ENCODE measurements at regions not wholly inside any gene's neighbourhood (a gene's known extent, or its start where the extent isn't known, plus 50 kb on each side); places are given as distances from the start of the nearest gene placed in this dataset.

DNA sequence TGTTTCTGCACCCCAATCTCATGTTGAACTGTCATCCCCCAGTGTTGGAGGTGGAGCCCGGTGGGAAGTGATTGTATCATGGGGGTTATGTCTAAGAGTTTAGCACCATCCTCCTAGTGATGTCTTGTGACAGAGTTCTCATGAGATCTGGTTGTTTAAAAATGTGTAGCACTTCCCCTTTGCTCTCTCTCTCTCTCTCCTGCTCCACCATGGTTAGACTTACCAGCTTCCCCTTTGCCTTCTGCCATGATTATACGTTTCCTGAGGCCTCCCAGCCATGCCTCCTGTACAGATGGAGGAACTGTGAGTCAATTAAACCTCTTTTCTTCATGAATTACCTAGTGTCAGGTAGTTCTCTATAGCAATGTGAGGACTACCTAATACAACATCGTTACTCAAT is 396.9 kb upstream of the LRATD1 start:
- TF ChIP-seq, protein P1, sequence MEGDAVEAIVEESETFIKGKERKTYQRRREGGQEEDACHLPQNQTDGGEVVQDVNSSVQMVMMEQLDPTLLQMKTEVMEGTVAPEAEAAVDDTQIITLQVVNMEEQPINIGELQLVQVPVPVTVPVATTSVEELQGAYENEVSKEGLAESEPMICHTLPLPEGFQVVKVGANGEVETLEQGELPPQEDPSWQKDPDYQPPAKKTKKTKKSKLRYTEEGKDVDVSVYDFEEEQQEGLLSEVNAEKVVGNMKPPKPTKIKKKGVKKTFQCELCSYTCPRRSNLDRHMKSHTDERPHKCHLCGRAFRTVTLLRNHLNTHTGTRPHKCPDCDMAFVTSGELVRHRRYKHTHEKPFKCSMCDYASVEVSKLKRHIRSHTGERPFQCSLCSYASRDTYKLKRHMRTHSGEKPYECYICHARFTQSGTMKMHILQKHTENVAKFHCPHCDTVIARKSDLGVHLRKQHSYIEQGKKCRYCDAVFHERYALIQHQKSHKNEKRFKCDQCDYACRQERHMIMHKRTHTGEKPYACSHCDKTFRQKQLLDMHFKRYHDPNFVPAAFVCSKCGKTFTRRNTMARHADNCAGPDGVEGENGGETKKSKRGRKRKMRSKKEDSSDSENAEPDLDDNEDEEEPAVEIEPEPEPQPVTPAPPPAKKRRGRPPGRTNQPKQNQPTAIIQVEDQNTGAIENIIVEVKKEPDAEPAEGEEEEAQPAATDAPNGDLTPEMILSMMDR (IDR thresholded peaks at IDR 0.05; ENCODE audit: low read depth, low read length), result no peak
- DNase-seq (ENCODE audit: low read depth in 1 of 2, low spot score in 1 of 2), result no peak
- H3K4me3 ChIP-seq, result no peak overlapping the region

DNA sequence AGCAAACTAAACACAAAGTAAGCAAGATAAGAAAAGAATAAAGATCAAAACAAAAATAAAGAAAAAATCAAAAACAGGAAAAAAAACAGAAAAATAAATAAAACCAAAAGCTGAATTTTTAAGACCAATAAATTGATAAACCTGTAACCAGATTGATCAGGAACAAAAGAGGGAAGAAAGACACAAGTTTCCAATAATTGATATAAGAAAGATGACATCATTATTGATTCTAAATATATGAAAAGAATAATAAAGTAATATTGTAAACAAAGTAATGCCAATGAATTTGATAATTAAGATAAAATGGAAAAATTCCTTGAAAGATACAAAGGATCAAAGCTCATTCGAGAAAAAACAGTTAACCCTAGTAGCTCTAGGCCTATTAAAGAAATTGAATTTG is 394.6 kb upstream of the LRATD1 start:
- H3K27me3 ChIP-seq, result no peaks in the 10 kb centered on the region
- H3K27ac ChIP-seq, result no peak overlapping the region
- H3K4me1 ChIP-seq (ENCODE audit: low read depth), result no peaks in the 10 kb centered on the region
- TF ChIP-seq, protein P1 (IDR thresholded peaks at IDR 0.05; ENCODE audit: low read depth, low read length), result no peak
- H3K9me3 ChIP-seq (ENCODE audit: low read depth), result no peaks in the 10 kb centered on the region
- no peak for DNase-seq (ENCODE audit: low read depth in 1 of 2, low spot score in 1 of 2)
- no peak overlapping the region for H3K4me3 ChIP-seq
- no peaks in the 10 kb centered on the region for H3K36me3 ChIP-seq

More for the DNA sequence above, 396.9 kb upstream of the LRATD1 start:
- H3K36me3 ChIP-seq, result no peaks in the 10 kb centered on the region
- no peaks in the 10 kb centered on the region for H3K9me3 ChIP-seq (ENCODE audit: low read depth)
- no peaks in the 10 kb centered on the region for H3K4me1 ChIP-seq (ENCODE audit: low read depth)
- H3K27ac ChIP-seq, result no peak overlapping the region
- no peaks in the 10 kb centered on the region for H3K27me3 ChIP-seq

DNA sequence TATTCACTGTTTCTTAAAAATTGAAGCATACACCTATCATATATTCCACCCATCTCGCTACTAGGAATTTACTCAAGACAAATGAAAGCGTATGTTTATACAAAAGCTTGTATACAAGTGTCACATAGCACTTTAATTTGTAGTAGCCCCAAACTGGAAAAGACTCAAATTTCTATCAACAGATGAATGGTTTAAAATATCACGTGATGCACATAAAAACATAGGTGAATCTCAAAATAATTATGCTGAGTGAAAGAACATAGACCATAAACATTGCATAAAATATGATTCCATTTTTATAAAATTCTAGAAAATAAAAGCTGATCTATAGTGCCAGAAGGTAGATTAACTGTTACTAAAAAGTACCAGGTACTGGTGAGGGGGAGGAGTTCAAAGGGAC is 392.9 kb upstream of the LRATD1 start:
- TF ChIP-seq, protein P1 (IDR thresholded peaks at IDR 0.05; ENCODE audit: low read depth, low read length), result no peak
- H3K9me3 ChIP-seq (ENCODE audit: low read depth), result no peaks in the 10 kb centered on the region
- no peak for DNase-seq (ENCODE audit: low read depth in 1 of 2, low spot score in 1 of 2)

DNA sequence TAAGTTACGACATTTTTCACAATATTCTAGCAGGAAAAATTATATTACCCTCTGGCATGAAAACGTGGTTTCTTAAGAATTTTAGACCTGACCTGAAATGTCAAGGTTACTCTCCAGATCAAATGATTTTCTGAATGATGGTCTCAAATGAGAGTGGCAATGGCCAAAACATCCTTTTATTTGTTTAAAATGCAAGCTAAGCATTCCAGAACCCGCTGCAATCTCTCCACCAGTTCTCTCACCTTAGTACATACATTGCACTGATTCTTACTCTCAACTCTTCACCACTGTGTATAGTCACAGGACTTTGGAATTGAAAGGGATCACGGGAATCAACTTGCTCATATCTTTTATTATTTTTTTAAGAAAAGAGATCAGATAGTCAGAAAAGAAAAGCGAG is 391.6 kb upstream of the LRATD1 start:
- TF ChIP-seq, protein P1 (IDR thresholded peaks at IDR 0.05; ENCODE audit: low read depth, low read length), result no peak
- no peaks in the 10 kb centered on the region for H3K27me3 ChIP-seq

More for the DNA sequence above, 392.9 kb upstream of the LRATD1 start:
- Histone ChIP-seq H3K27ac (no peak overlapping the region), H3K4me3 (no peak overlapping the region), H3K27me3 (no peaks in the 10 kb centered on the region), H3K4me1 (ENCODE audit: low read depth) (no peaks in the 10 kb centered on the region), H3K36me3 (no peaks in the 10 kb centered on the region)

DNA sequence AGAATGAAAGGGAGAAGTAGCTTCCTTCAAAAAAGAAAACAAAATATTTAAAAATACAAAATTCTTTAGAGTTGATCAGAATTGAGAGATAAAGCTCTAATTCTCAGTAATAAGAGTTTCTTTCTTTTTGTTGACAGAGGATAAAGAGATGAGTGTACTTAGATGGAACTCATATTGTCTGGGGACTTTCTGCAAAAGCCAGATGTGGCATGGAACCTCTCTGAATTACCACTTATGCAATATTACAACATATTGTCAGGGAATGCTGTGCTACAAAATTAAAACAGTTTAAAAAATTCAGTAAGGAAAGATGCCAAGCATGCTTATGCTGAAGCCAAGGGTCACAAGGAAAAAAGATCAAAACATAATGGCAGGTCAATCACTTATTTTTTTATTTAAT is 386.6 kb upstream of the LRATD1 start:
- TF ChIP-seq, protein P1 (IDR thresholded peaks at IDR 0.05; ENCODE audit: low read depth, low read length), result no peak
- Histone ChIP-seq H3K27ac (no peak overlapping the region), H3K9me3 (ENCODE audit: low read depth) (no peaks in the 10 kb centered on the region), H3K36me3 (no peaks in the 10 kb centered on the region), H3K4me3 (no peak overlapping the region), H3K27me3 (no peaks in the 10 kb centered on the region), H3K4me1 (ENCODE audit: low read depth) (no peaks in the 10 kb centered on the region)
- DNase-seq (ENCODE audit: low read depth in 1 of 2, low spot score in 1 of 2), result no peak

More for the DNA sequence above, 391.6 kb upstream of the LRATD1 start:
- no peak for DNase-seq (ENCODE audit: low read depth in 1 of 2, low spot score in 1 of 2)
- no peak overlapping the region for H3K27ac ChIP-seq
- no peak overlapping the region for H3K4me3 ChIP-seq
- H3K36me3 ChIP-seq, result no peaks in the 10 kb centered on the region
- no peaks in the 10 kb centered on the region for H3K9me3 ChIP-seq (ENCODE audit: low read depth)
- no peaks in the 10 kb centered on the region for H3K4me1 ChIP-seq (ENCODE audit: low read depth)

Data from cardiac muscle cell (in vitro differentiated cells and primary cell).